GM19467 (cell line): ENCODE measurements at regions not wholly inside any gene's neighbourhood (a gene's known extent, or its start where the extent isn't known, plus 50 kb on each side); places are given as distances from the start of the nearest gene placed in this dataset.
"Not testable (repeated sequence)": the region's sequence is repeated elsewhere in the genome, so short reads cannot be mapped to it uniquely, and the experiment has no call there.

Experiments used
- ATAC-seq: cut with Tn5 transposase; IDR thresholded peaks from one replicate; pipeline ENCODE4 v1.9.1; 2021; ENCODE audit warnings: mild to moderate bottlenecking, moderate library complexity; ENCODE audit not compliant: unreplicated experiment

- not testable (repeated sequence) for ATAC-seq
Observed at GRCh38 chr5:62240494-62240893, 65.5 kb upstream of the KIF2A start.

- not testable (repeated sequence) for ATAC-seq
Observed at GRCh38 chr5:62242000-62242399, 64.0 kb upstream of the KIF2A start.

DNA sequence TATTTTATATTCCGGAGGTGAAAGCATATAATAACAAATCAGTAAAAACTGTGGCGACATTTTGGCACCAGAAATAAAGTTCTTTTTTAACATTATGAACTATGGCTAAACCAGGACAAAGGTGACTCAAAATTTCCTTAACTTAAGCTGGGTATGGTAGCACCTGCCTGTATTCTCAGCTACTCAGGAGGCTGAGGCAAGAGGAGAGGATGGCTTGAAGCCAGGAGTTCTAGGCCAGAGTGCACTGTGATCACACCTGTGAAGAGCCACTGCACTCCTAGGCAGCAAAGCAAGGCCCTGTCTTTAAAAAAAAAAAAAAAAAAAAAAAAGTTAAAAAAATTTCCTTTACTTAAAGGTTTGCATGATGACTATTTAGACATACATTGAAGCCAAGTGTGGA, 63.0 kb upstream of the KIF2A start:
- not testable (repeated sequence) for ATAC-seq

DNA sequence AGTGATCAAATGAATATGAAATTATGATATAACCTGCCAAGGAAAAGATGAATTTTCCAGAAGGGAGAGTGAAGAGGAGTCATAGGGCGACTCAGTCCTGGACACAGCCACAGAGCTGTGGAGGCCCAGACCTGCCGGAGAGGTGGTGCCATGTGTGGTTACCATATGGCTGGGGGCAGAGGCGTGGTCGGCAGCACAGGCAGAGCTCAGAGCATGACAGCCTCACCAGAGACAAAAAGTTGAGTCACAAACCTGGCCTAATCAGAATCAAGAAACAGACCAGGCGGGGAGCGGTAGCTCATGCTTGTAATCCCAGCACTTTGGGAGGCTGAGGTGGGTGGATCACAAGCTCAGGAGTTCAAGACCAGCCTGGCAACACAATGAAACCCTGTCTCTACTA, 57.8 kb upstream of the KIF2A start:
- not testable (repeated sequence) for ATAC-seq

GRCh38 chr5:62250085-62250484, 55.9 kb upstream of the KIF2A start:
- not testable (repeated sequence) for ATAC-seq

DNA sequence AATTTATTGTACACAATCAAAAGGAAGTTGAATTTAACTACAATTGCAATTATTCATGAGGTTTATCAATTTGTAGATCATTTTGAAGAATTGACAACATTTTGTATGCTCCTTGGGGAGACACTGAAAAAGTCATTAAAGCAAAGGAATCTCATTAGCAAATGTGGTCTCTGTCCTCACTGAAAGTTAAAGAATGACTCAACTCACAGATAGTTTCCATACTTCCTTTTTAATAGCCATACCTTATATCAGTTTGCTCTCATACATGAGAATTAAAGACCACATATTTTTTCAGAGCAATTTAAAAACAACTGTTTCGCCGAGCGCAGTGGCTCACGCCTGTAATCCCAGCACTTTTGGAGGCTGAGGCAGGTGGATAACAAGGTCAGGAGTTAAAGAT, 55.1 kb upstream of the KIF2A start:
- not testable (repeated sequence) for ATAC-seq

DNA sequence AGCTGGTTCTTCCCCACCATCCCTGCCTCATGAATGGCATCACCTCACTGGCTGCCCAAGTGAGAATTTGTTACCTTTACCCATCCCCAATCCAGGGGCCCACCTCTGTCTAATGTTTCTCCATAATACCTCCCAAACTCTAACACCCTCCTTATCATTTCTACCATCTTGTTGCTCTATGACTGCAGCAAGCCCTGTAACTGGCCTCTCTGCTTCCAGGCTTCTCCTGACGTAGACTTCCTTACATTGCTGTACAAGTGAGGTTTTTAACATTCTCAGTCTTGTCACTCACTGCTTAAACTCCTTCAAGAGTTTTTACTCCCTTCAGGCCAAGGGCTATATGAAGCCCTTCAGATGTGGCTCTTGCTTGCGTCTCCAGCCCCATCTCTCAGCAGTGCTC, 53.5 kb upstream of the KIF2A start:
- not testable (repeated sequence) for ATAC-seq

- not testable (repeated sequence) for ATAC-seq
Observed at GRCh38 chr5:62255551-62255950, 50.5 kb upstream of the KIF2A start.

- peak; percentile 72 for ATAC-seq
Observed at GRCh38 chr5:62256161-62257019, 49.6 kb upstream of the KIF2A start.
